Ishikawa (cell line): ENCODE measurements at regions not wholly inside any gene's neighbourhood (a gene's known extent, or its start where the extent isn't known, plus 50 kb on each side); places are given as distances from the start of the nearest gene placed in this dataset.

ENCODE experiments used
- CEBPB ChIP-seq: IDR thresholded peaks from 2 replicates; pipeline ENCODE4 v1.6.1; 2012
- CREB1 ChIP-seq: IDR thresholded peaks from 2 replicates; pipeline ENCODE4 v1.6.1; 2012; ENCODE audit warnings: low read depth
- EGR1 ChIP-seq: IDR thresholded peaks from 2 replicates; pipeline ENCODE4 v1.6.1; 2012
- EP300 ChIP-seq: IDR thresholded peaks from 2 replicates; pipeline ENCODE4 v1.6.1; 2012; ENCODE audit warnings: borderline replicate concordance
- FOXM1 ChIP-seq: IDR thresholded peaks from 2 replicates; pipeline ENCODE4 v1.6.1; 2012; ENCODE audit warnings: low read depth, borderline replicate concordance
- NFIC ChIP-seq: IDR thresholded peaks from 2 replicates; pipeline ENCODE4 v1.6.1; 2012
- RAD21 ChIP-seq: IDR thresholded peaks from 2 replicates; pipeline ENCODE4 v1.6.1; 2012; ENCODE audit warnings: low read depth
- REST ChIP-seq: IDR thresholded peaks from 2 replicates; pipeline ENCODE4 v1.6.1; 2012; ENCODE audit warnings: low read depth, mild to moderate bottlenecking
- TAF1 ChIP-seq: IDR thresholded peaks from 2 replicates; pipeline ENCODE4 v1.6.1; 2012; ENCODE audit warnings: low read depth, mild to moderate bottlenecking
- TCF12 ChIP-seq: IDR thresholded peaks from 2 replicates; pipeline ENCODE4 v1.6.1; 2012; ENCODE audit warnings: low read depth
- TEAD4 ChIP-seq: IDR thresholded peaks from 2 replicates; pipeline ENCODE4 v1.6.1; 2012
- USF1 ChIP-seq: IDR thresholded peaks from 2 replicates; pipeline ENCODE4 v1.6.1; 2012
- YY1 ChIP-seq: IDR thresholded peaks from 2 replicates; pipeline ENCODE4 v1.6.1; 2012; ENCODE audit warnings: low read depth
- ZBTB7A ChIP-seq: IDR thresholded peaks from 2 replicates; pipeline ENCODE4 v1.6.1; 2012; ENCODE audit warnings: low read depth
- TF ChIP-seq, protein P1 (sequence below): IDR thresholded peaks from 2 replicates; pipeline ENCODE4 v1.6.1; 2012

DNA sequence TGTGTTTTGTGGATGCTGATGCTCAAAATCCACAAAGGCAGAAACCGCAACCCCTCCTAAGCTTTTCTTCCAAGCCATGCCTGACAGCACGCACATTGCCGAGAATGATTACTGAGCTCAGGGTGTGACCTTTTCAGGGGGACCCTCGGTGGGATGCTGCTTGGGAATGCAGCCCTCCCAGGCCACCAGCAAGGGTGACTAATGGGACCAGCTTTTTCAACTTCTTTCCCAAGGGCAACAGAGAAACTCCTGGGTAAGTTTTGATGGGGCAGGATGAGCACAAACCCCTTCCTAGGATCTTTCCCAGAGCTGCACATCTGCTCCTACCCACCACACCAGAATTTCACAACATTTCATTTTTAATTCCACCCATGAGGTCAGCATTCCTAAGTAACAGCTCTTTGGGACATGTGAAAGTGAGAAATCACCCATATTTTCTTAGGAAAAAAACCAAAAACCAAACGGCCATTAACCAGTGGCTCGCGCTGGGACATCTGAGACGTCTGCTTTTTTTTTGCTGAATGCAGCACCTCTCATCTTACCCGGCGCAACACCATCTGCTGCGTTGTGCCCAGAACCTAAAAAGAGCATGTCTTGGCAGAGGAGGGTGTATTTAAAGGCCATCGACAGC is 119.0 kb downstream of the ARL4C start:
- TF ChIP-seq, protein P1, sequence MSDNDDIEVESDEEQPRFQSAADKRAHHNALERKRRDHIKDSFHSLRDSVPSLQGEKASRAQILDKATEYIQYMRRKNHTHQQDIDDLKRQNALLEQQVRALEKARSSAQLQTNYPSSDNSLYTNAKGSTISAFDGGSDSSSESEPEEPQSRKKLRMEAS = no peak
- TF ChIP-seq CREB1 (no peak), ZBTB7A (no peak), USF1 (no peak), RAD21 (no peak), REST (no peak), TAF1 (no peak), TCF12 (no peak), CEBPB (no peak), TEAD4 (no peak), FOXM1 (no peak), EP300 (no peak), YY1 (no peak), EGR1 (no peak), NFIC (no peak)

- TF ChIP-seq, protein P1 = no peak
- no peak for TF ChIP-seq ZBTB7A
- TF ChIP-seq USF1 = no peak
- TF ChIP-seq TEAD4 = no peak
- no peak for TF ChIP-seq RAD21
- no peak for TF ChIP-seq EP300
- TF ChIP-seq EGR1 = no peak
Measured at GRCh38 chr2:234376229-234376628, 120.7 kb downstream of the ARL4C start.

- TF ChIP-seq EGR1 (no peak), CEBPB (no peak), TEAD4 (no peak)
Measured at GRCh38 chr2:234375176-234375880, 121.6 kb downstream of the ARL4C start.

- TF ChIP-seq REST (no peak), TCF12 (no peak), YY1 (no peak), TEAD4 (no peak), RAD21 (no peak), EP300 (no peak), EGR1 (no peak), FOXM1 (no peak), CEBPB (no peak), ZBTB7A (no peak), TAF1 (no peak), NFIC (no peak), CREB1 (no peak), USF1 (no peak)
- TF ChIP-seq, protein P1 = no peak
Measured at GRCh38 chr2:234374736-234375135, 122.1 kb downstream of the ARL4C start.

GRCh38 chr2:234374150-234374508 is 122.8 kb downstream of the ARL4C start:
- TF ChIP-seq EGR1 (no peak), EP300 (no peak), ZBTB7A (no peak), TCF12 (no peak), CREB1 (no peak), NFIC (no peak), YY1 (no peak)
